PC-9 (cell line): ENCODE measurements at regions not wholly inside any gene's neighbourhood (a gene's known extent, or its start where the extent isn't known, plus 50 kb on each side); places are given as distances from the start of the nearest gene placed in this dataset.

Experiments used
- CTCF ChIP-seq: fragments of 200-600 bp; sonication (generic); conservative IDR thresholded peaks from 2 replicates; pipeline ENCODE4 v1.6.1; 2017; ENCODE audit warnings: mixed run types, antibody characterized with exemption, mild to moderate bottlenecking, moderate library complexity
- EZH2 ChIP-seq: fragments of 200-600 bp; sonication (generic); IDR thresholded peaks from 2 replicates; pipeline ENCODE4 v1.8.0; 2017; ENCODE audit warnings: antibody characterized with exemption, low read depth

GRCh38 chr6:1045239-1045638 lies 266.7 kb upstream of the FOXQ1 start:
- TF ChIP-seq CTCF (no peak), EZH2 (no peak)
